GM19023 (cell line): ENCODE measurements at regions not wholly inside any gene's neighbourhood (a gene's known extent, or its start where the extent isn't known, plus 50 kb on each side); places are given as distances from the start of the nearest gene placed in this dataset.
"Not testable (repeated sequence)": the region's sequence is repeated elsewhere in the genome, so short reads cannot be mapped to it uniquely, and the experiment has no call there.

ENCODE experiments used
- ATAC-seq: cut with Tn5 transposase; IDR thresholded peaks from one replicate; pipeline ENCODE4 v1.9.1; 2021; ENCODE audit warnings: mild to moderate bottlenecking, moderate library complexity; ENCODE audit not compliant: unreplicated experiment

GRCh38 chr21:23858878-23859277, 1748.4 kb downstream of the MRPL39 start:
- ATAC-seq: no peak

GRCh38 chr21:23853796-23854379, 1753.4 kb downstream of the MRPL39 start:
- ATAC-seq: no peak

- no peak for ATAC-seq
These were observed 1769.7 kb downstream of the MRPL39 start for GRCh38 chr21:23837564-23837963.

- no peak for ATAC-seq
These were observed 1784.5 kb downstream of the MRPL39 start for GRCh38 chr21:23822760-23823159.

- no peak for ATAC-seq
These were observed 1789.9 kb downstream of the MRPL39 start for GRCh38 chr21:23817337-23817736.

GRCh38 chr21:23812485-23812884, 1794.8 kb downstream of the MRPL39 start:
- no peak for ATAC-seq

GRCh38 chr21:23811805-23812204, 1795.5 kb downstream of the MRPL39 start:
- ATAC-seq: no peak

GRCh38 chr21:23809573-23809972, 1797.7 kb downstream of the MRPL39 start:
- no peak for ATAC-seq

GRCh38 chr21:23806966-23807548, 1800.2 kb downstream of the MRPL39 start:
- not testable (repeated sequence) for ATAC-seq

GRCh38 chr21:23804866-23805265, 1802.4 kb downstream of the MRPL39 start:
- no peak for ATAC-seq

- no peak for ATAC-seq
These were observed 1806.0 kb downstream of the MRPL39 start for GRCh38 chr21:23801292-23801691.

GRCh38 chr21:23799376-23799775, 1807.9 kb downstream of the MRPL39 start:
- ATAC-seq: no peak

- ATAC-seq: no peak
These were observed 1815.0 kb downstream of the MRPL39 start for GRCh38 chr21:23792300-23792699.

- ATAC-seq: no peak
These were observed 1817.4 kb downstream of the MRPL39 start for GRCh38 chr21:23789864-23790263.

- ATAC-seq: no peak
These were observed 1827.0 kb downstream of the MRPL39 start for GRCh38 chr21:23780326-23780725.

GRCh38 chr21:23743821-23744220, 1863.5 kb downstream of the MRPL39 start:
- ATAC-seq: no peak

GRCh38 chr21:23740463-23740862, 1866.8 kb downstream of the MRPL39 start:
- ATAC-seq: no peak

GRCh38 chr21:23732776-23733175, 1874.5 kb downstream of the MRPL39 start:
- ATAC-seq: no peak

- ATAC-seq: no peak
These were observed 1878.0 kb downstream of the MRPL39 start for GRCh38 chr21:23729331-23729730.

GRCh38 chr21:23725576-23725975, 1881.7 kb downstream of the MRPL39 start:
- ATAC-seq: no peak

GRCh38 chr21:23718446-23719285, 1888.6 kb downstream of the MRPL39 start:
- ATAC-seq: no peak

GRCh38 chr21:23712166-23712565, 1895.1 kb downstream of the MRPL39 start:
- ATAC-seq: no peak
